Stimulated activated CD8-positive, alpha-beta memory T cell treated with anti-CD3 and anti-CD28 coated beads, Interleukin-4, amount 100 ng/mL, for 48 hours (primary cell): ENCODE measurements at regions not wholly inside any gene's neighbourhood (a gene's known extent, or its start where the extent isn't known, plus 50 kb on each side); places are given as distances from the start of the nearest gene placed in this dataset.

Experiments used
- DNase-seq: peaks from one replicate; pipeline ENCODE4 v3.0.0-alpha.2; 2020

GRCh38 chr3:31157047-31157694 is 262.7 kb upstream of the GADL1 start:
- no peak for DNase-seq

GRCh38 chr3:31157893-31158620 is 263.6 kb upstream of the GADL1 start:
- no peak for DNase-seq

GRCh38 chr3:31159331-31160039 is 265.0 kb upstream of the GADL1 start:
- DNase-seq: no peak

GRCh38 chr3:31161889-31162288 is 267.4 kb upstream of the GADL1 start:
- DNase-seq: no peak

GRCh38 chr3:31164381-31164780 is 269.9 kb upstream of the GADL1 start:
- no peak for DNase-seq

GRCh38 chr3:31165399-31165860 is 271.0 kb upstream of the GADL1 start:
- no peak for DNase-seq

- DNase-seq: no peak
Measured at GRCh38 chr3:31166249-31166885, 271.9 kb upstream of the GADL1 start.

GRCh38 chr3:31167666-31168065 is 273.2 kb upstream of the GADL1 start:
- no peak for DNase-seq

- DNase-seq: no peak
Measured at GRCh38 chr3:31170932-31171670, 276.6 kb upstream of the GADL1 start.

- no peak for DNase-seq
Measured at GRCh38 chr3:31172336-31172735, 277.9 kb upstream of the GADL1 start.

GRCh38 chr3:31173118-31173718 is 278.8 kb upstream of the GADL1 start:
- DNase-seq: no peak

GRCh38 chr3:31174079-31174478 is 279.6 kb upstream of the GADL1 start:
- DNase-seq: no peak

- DNase-seq: no peak
Measured at GRCh38 chr3:31176045-31176444, 281.6 kb upstream of the GADL1 start.

GRCh38 chr3:31178467-31178866 is 284.0 kb upstream of the GADL1 start:
- DNase-seq: no peak

GRCh38 chr3:31179768-31180167 is 285.3 kb upstream of the GADL1 start:
- no peak for DNase-seq

GRCh38 chr3:31180274-31180673 is 285.8 kb upstream of the GADL1 start:
- no peak for DNase-seq

GRCh38 chr3:31181661-31182060 is 287.2 kb upstream of the GADL1 start:
- no peak for DNase-seq

GRCh38 chr3:31182661-31183060 is 288.2 kb upstream of the GADL1 start:
- no peak for DNase-seq

GRCh38 chr3:31184261-31185061 is 290.0 kb upstream of the GADL1 start:
- DNase-seq: no peak

GRCh38 chr3:31185062-31185357 is 290.5 kb upstream of the GADL1 start:
- no peak for DNase-seq

- no peak for DNase-seq
Measured at GRCh38 chr3:31186041-31186440, 291.6 kb upstream of the GADL1 start.

- DNase-seq: no peak
Measured at GRCh38 chr3:31187380-31187779, 292.9 kb upstream of the GADL1 start.
